ENCODE measurements at regions not wholly inside any gene's neighbourhood (a gene's known extent, or its start where the extent isn't known, plus 50 kb on each side); places are given as distances from the start of the nearest gene placed in this dataset.

- TF ChIP-seq CTCF (conservative IDR thresholded peaks at IDR 0.05) = no peak
- TF ChIP-seq ZFX (IDR thresholded peaks at IDR 0.05) = no peak
Observed at GRCh38 chr3:181940703-181941102, 229.0 kb downstream of the SOX2 start.

All from C4-2B (cell line).